DOHH2 (cell line): ENCODE measurements at regions not wholly inside any gene's neighbourhood (a gene's known extent, or its start where the extent isn't known, plus 50 kb on each side); places are given as distances from the start of the nearest gene placed in this dataset.

ENCODE experiments used
- H3F3A ChIP-seq: fragments of 200-600 bp; sonication (generic), shearing (Covaris generic); 2 replicates; pipeline ENCODE4 v1.6.0; 2016; ENCODE audit warnings: antibody characterized with exemption, mild to moderate bottlenecking; ENCODE audit not compliant: control insufficient read depth, insufficient read depth
- H3K27ac ChIP-seq: fragments of 200-600 bp; sonication (generic); 2 replicates; pipeline ENCODE4 v1.5.1; 2014; ENCODE audit warnings: low read depth, mild to moderate bottlenecking, low read length, moderate library complexity
- H3K27me3 ChIP-seq: fragments of 200-600 bp; sonication (generic); 2 replicates; pipeline ENCODE4 v1.6.1; 2014; ENCODE audit warnings: mild to moderate bottlenecking, low read length, mixed read lengths; ENCODE audit not compliant: control insufficient read depth
- H3K36me3 ChIP-seq: fragments of 200-600 bp; sonication (generic); 2 replicates; pipeline ENCODE4 v1.6.1; 2014; ENCODE audit warnings: mild to moderate bottlenecking, low read length, moderate library complexity, mixed read lengths; ENCODE audit not compliant: control insufficient read depth
- H3K4me1 ChIP-seq: fragments of 200-600 bp; sonication (generic); 2 replicates; pipeline ENCODE4 v1.6.1; 2014; ENCODE audit warnings: mild to moderate bottlenecking, low read length, mixed read lengths; ENCODE audit not compliant: control insufficient read depth
- H3K4me2 ChIP-seq: fragments of 200-600 bp; sonication (generic); 2 replicates; pipeline ENCODE4 v1.6.0; 2014; ENCODE audit warnings: mild to moderate bottlenecking, low read length, moderate library complexity
- H3K4me3 ChIP-seq: fragments of 200-600 bp; sonication (generic); 2 replicates; pipeline ENCODE4 v1.5.1; 2014; ENCODE audit warnings: mild to moderate bottlenecking, low read length, mixed read lengths
- H3K79me2 ChIP-seq: fragments of 200-600 bp; sonication (generic); 2 replicates; pipeline ENCODE4 v1.6.1; 2014; ENCODE audit warnings: mild to moderate bottlenecking, low read length, mixed read lengths; ENCODE audit not compliant: control insufficient read depth
- H3K9me2 ChIP-seq: fragments of 200-600 bp; sonication (generic); replicated peaks from 2 replicates; pipeline ENCODE4 v1.6.1; 2014; ENCODE audit warnings: mild to moderate bottlenecking, low read length, mixed read lengths; ENCODE audit not compliant: control insufficient read depth
- H3K9me3 ChIP-seq: fragments of 200-600 bp; sonication (generic); 2 replicates; pipeline ENCODE4 v1.6.1; 2014; ENCODE audit warnings: antibody characterized with exemption, low read length, mixed read lengths; ENCODE audit not compliant: control insufficient read depth, insufficient read depth
- H4K20me1 ChIP-seq: fragments of 200-600 bp; sonication (generic); 2 replicates; pipeline ENCODE4 v1.6.0; 2014; ENCODE audit warnings: low read depth, mild to moderate bottlenecking, antibody characterized with exemption, low read length, moderate library complexity; ENCODE audit not compliant: control insufficient read depth, insufficient read depth
- CTCF ChIP-seq: fragments of 200-600 bp; sonication (generic); IDR thresholded peaks from one replicate; pipeline ENCODE4 v1.5.1; 2014; ENCODE audit warnings: antibody characterized with exemption, mild to moderate bottlenecking, low read depth, low read length; ENCODE audit not compliant: poor library complexity, severe bottlenecking
- EZH2phosphoT487 ChIP-seq: fragments of 200-600 bp; sonication (generic); IDR thresholded peaks from 2 replicates; pipeline ENCODE4 v1.6.1; 2017; ENCODE audit warnings: borderline replicate concordance, mild to moderate bottlenecking, antibody characterized with exemption, low read length, moderate library complexity, mixed read lengths

- no peaks in the 10 kb centered on the region for H3K27me3 ChIP-seq
- H3K36me3 ChIP-seq = no peaks in the 10 kb centered on the region
- no peak for TF ChIP-seq CTCF
- TF ChIP-seq EZH2phosphoT487 = no peak
- no peak overlapping the region for H3K27ac ChIP-seq
- no peak overlapping the region for H3K4me2 ChIP-seq
- peaks cover 6% of the 10 kb centered on the region for H3K4me1 ChIP-seq
- H3K79me2 ChIP-seq = no peaks in the 10 kb centered on the region
- no peaks in the 10 kb centered on the region for H4K20me1 ChIP-seq
- no peak overlapping the region for H3K4me3 ChIP-seq
- H3F3A ChIP-seq = no peaks in the 10 kb centered on the region
- no peaks in the 10 kb centered on the region for H3K9me3 ChIP-seq
- no peaks in the 10 kb centered on the region for H3K9me2 ChIP-seq
Measured at GRCh38 chr5:126357585-126358342, 65.4 kb upstream of the GRAMD2B start.

- no peaks in the 10 kb centered on the region for H3K9me3 ChIP-seq
- TF ChIP-seq CTCF (no peak), EZH2phosphoT487 (no peak)
- H4K20me1 ChIP-seq = no peaks in the 10 kb centered on the region
- no peak overlapping the region for H3K4me2 ChIP-seq
- H3K4me1 ChIP-seq = peaks cover 6% of the 10 kb centered on the region
- no peak overlapping the region for H3K4me3 ChIP-seq
- H3K9me2 ChIP-seq = no peaks in the 10 kb centered on the region
- H3K27me3 ChIP-seq = no peaks in the 10 kb centered on the region
- no peaks in the 10 kb centered on the region for H3F3A ChIP-seq
- H3K27ac ChIP-seq = no peak overlapping the region
- no peaks in the 10 kb centered on the region for H3K36me3 ChIP-seq
- no peaks in the 10 kb centered on the region for H3K79me2 ChIP-seq
Measured at GRCh38 chr5:126358525-126358924, 64.7 kb upstream of the GRAMD2B start.

- H4K20me1 ChIP-seq = no peaks in the 10 kb centered on the region
- no peaks in the 10 kb centered on the region for H3K9me2 ChIP-seq
- no peak overlapping the region for H3K4me3 ChIP-seq
- peaks cover 6% of the 10 kb centered on the region for H3K4me1 ChIP-seq
- no peaks in the 10 kb centered on the region for H3K9me3 ChIP-seq
- H3F3A ChIP-seq = no peaks in the 10 kb centered on the region
- H3K27ac ChIP-seq = no peak overlapping the region
- no peaks in the 10 kb centered on the region for H3K36me3 ChIP-seq
- no peak for TF ChIP-seq CTCF
- TF ChIP-seq EZH2phosphoT487 = no peak
- no peak overlapping the region for H3K4me2 ChIP-seq
- H3K27me3 ChIP-seq = no peaks in the 10 kb centered on the region
- H3K79me2 ChIP-seq = no peaks in the 10 kb centered on the region
Measured at GRCh38 chr5:126359884-126360283, 63.3 kb upstream of the GRAMD2B start.
